Activated naive CD8-positive, alpha-beta T cell treated with anti-CD3 and anti-CD28 coated beads, Interleukin-2, amount 10 ng/mL, durations not matched to agents 7 days and 5 days (primary cell): ENCODE measurements at regions not wholly inside any gene's neighbourhood (a gene's known extent, or its start where the extent isn't known, plus 50 kb on each side); places are given as distances from the start of the nearest gene placed in this dataset.
"Not testable (repeated sequence)": the region's sequence is repeated elsewhere in the genome, so short reads cannot be mapped to it uniquely, and the experiment has no call there.

Source experiments
- ATAC-seq: fragments of 150-1000 bp; cut with Tn5 transposase; one replicate; pipeline ENCODE4 v1.10.0; 2021; ENCODE audit warnings: low read depth, moderate library complexity
- POLR2A ChIA-PET: fragments of 350-600 bp; sonication (Branson Sonifier 250); formaldehyde crosslinking; loops from one replicate; lab custom pipeline; 2021; ENCODE audit warnings: antibody characterized with exemption; lab: Charles Lee
- DNase-seq: peaks from one replicate; pipeline ENCODE4 v3.0.0; 2021
- H3K27ac Mint-ChIP-seq: one replicate; pipeline ENCODE4 v1.8.0; 2022; ENCODE audit warnings: mild to moderate bottlenecking, mixed read lengths
- H3K27me3 Mint-ChIP-seq: one replicate; pipeline ENCODE4 v1.8.0; 2022; ENCODE audit warnings: mild to moderate bottlenecking, moderate library complexity, mixed read lengths
- H3K36me3 Mint-ChIP-seq: one replicate; pipeline ENCODE4 v1.8.0; 2021; ENCODE audit warnings: mild to moderate bottlenecking, mixed read lengths
- H3K4me1 Mint-ChIP-seq: one replicate; pipeline ENCODE4 v1.8.0; 2021; ENCODE audit warnings: mixed read lengths
- H3K4me3 Mint-ChIP-seq: one replicate; pipeline ENCODE4 v1.8.0; 2022; ENCODE audit warnings: mild to moderate bottlenecking, moderate library complexity, mixed read lengths
- H3K9me3 Mint-ChIP-seq: one replicate; pipeline ENCODE4 v1.8.0; 2021; ENCODE audit warnings: mixed read lengths

DNA sequence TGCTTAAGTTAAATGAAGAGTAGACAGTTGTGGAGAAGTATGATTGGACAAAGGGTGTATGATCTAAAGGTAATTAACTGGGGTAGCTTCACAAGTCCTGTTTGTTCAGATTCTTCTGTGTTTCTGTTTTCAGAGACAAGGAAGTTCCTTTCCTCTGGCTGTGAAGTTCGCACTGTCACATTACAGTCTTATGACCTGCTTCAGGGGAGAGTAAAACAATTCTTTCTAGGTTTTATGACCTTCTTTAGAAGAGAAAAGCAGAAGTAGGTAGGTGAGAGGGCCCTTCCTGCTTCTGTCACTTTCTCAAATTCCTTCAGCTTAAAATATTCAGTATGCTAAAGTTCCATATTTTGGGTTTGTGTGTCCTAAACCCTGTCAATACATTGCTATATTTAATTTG is 211.9 kb downstream of the SOX3 start:
- POLR2A ChIA-PET, result no interaction called here

DNA sequence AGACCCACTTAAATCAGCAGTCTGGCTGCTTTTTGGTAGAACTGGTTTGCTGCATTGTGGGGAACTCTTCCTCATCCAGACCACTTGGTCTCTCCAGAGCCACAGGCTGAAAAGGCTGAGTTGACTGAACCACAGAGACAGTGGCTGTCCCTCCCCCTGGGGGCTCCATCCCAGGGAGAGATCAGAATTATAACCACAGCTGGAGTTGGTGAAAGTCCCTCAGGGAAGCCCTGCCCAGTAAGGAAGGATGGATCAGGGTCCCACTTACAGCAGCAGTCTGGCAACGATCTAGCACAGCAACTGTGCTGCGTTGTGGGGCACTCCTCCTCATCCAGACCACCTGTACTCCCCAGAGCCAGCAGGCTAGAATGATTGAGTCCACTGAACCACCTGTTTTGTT is 212.7 kb downstream of the SOX3 start:
- DNase-seq, result no peak
- Mint-ChIP-seq H3K9me3 (no peaks in the 10 kb centered on the region), H3K4me3 (no peak overlapping the region), H3K27me3 (no peaks in the 10 kb centered on the region), H3K4me1 (no peaks in the 10 kb centered on the region), H3K27ac (no peak overlapping the region), H3K36me3 (no peaks in the 10 kb centered on the region)
- POLR2A ChIA-PET, result no interaction called here
- no peak for ATAC-seq

More for the DNA sequence above, 211.9 kb downstream of the SOX3 start:
- ATAC-seq, result no peak
- Mint-ChIP-seq H3K36me3 (no peaks in the 10 kb centered on the region), H3K9me3 (no peaks in the 10 kb centered on the region), H3K4me3 (no peak overlapping the region), H3K27me3 (no peaks in the 10 kb centered on the region), H3K4me1 (no peaks in the 10 kb centered on the region), H3K27ac (no peak overlapping the region)
- no peak for DNase-seq

DNA sequence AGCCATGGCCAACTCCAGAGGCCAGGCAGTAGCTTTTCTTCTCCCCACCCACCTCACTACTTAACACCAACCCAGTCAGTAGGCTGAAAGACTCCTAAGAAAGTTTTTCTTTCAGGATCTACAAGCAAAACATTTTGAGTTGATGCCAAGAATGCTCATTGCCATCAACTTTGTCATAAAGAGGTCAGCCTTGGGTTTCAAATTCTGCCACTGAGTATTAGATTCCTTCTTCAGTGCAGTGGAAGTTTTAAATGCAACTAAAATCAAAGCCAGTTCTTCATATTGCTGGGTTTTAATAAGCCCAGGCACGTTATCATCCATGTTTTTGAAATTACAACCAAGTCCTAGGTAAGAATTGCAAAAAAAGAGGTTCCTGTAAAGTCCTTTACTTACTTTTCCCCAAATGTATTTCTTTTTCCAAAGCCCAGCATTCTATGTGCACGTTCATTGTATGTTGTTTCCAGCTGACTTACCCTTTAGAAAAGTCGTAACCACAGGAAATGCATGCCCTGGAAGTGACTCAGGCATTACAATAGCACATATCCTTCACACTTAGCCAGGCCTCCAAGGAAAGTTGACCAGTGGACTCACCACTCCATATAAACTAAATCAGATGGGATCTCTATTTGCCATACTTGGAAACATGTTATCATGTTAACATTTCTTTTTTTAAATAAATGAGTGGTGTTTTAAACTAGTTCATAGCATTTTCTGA is 229.9 kb downstream of the SOX3 start:
- H3K27ac Mint-ChIP-seq, result no peak overlapping the region
- ATAC-seq, result no peak
- no peaks in the 10 kb centered on the region for H3K9me3 Mint-ChIP-seq
- no peaks in the 10 kb centered on the region for H3K27me3 Mint-ChIP-seq
- H3K4me1 Mint-ChIP-seq, result no peaks in the 10 kb centered on the region
- no peak for DNase-seq
- H3K4me3 Mint-ChIP-seq, result no peak overlapping the region
- H3K36me3 Mint-ChIP-seq, result no peaks in the 10 kb centered on the region
- POLR2A ChIA-PET, result no interaction called here

DNA sequence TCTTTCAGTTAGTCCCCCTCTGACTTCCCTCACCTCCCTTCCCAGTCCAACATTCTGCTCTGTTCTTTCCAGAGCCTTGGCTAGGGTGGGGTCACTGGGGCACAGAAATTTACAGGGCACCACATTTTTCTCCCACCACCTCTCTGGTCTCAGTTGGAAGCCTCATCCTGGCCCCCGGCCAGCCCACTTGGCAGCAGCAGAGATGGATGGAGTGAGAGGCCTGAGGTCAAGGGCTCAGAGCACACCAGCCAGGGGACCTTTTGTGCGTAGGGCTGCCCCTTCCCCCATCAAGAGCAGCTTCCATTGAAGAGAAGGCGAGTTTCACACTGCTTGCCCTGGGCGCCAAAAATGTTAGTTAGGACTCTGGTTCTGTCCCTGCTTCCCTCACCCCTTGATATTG is 230.9 kb downstream of the SOX3 start:
- H3K27me3 Mint-ChIP-seq, result no peaks in the 10 kb centered on the region
- H3K4me1 Mint-ChIP-seq, result no peaks in the 10 kb centered on the region
- H3K9me3 Mint-ChIP-seq, result no peaks in the 10 kb centered on the region
- POLR2A ChIA-PET, result no interaction called here
- H3K4me3 Mint-ChIP-seq, result no peak overlapping the region
- no peak for ATAC-seq
- no peak overlapping the region for H3K27ac Mint-ChIP-seq
- H3K36me3 Mint-ChIP-seq, result no peaks in the 10 kb centered on the region
- no peak for DNase-seq

DNA sequence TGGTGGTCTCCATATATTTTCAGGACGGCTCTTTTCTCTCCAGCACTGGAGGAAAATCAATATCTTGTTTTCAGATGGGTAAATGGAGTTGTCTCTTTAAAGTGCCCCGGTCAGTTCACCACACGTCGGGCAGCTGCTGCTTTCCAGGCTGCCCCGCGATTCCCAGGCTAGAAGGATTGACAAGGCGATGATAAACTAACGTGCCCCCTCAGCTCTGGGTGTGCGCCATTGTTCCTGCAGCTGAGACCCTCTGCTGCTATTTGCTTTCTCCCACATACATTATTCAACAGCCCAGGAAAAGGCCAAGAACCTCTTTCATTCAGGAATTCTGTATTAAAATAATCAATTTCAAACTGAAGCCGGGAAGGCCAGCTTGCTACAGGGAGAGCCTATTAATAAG is 254.5 kb downstream of the SOX3 start:
- no peaks in the 10 kb centered on the region for H3K36me3 Mint-ChIP-seq
- ATAC-seq (no peak), DNase-seq (no peak)
- H3K9me3 Mint-ChIP-seq, result no peaks in the 10 kb centered on the region
- H3K4me1 Mint-ChIP-seq, result no peaks in the 10 kb centered on the region
- H3K4me3 Mint-ChIP-seq, result no peak overlapping the region
- no peaks in the 10 kb centered on the region for H3K27me3 Mint-ChIP-seq
- POLR2A ChIA-PET, result interaction anchor here (0.5 kb wide), 1 partner anchor 1575 kb away, joined by 4 read pairs; no protein-coding TSS in a partner anchor
- no peak overlapping the region for H3K27ac Mint-ChIP-seq

DNA sequence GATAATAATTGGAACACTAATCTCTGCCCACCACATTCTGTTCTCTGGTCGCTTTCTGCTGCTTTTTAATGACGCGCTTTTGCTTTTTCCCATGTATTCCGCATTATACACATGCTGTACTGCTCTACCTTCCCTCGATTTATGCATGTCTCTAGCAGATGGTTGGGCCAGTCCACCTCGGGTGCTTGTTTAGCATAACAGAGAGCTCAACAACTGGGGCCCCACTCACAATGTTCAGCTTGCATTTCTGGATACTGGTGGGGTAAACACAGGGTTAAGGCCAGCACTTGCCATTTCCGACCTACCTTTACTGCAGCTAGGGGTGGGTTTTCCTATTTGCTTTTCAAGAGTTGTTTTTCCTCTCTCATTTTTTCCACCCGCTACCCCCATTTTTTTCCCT is 255.8 kb downstream of the SOX3 start:
- H3K36me3 Mint-ChIP-seq, result no peaks in the 10 kb centered on the region
- H3K27me3 Mint-ChIP-seq, result no peaks in the 10 kb centered on the region
- no peak overlapping the region for H3K27ac Mint-ChIP-seq
- H3K9me3 Mint-ChIP-seq, result no peaks in the 10 kb centered on the region
- POLR2A ChIA-PET, result no interaction called here
- H3K4me3 Mint-ChIP-seq, result no peak overlapping the region
- DNase-seq (no peak), ATAC-seq (no peak)
- no peaks in the 10 kb centered on the region for H3K4me1 Mint-ChIP-seq

DNA sequence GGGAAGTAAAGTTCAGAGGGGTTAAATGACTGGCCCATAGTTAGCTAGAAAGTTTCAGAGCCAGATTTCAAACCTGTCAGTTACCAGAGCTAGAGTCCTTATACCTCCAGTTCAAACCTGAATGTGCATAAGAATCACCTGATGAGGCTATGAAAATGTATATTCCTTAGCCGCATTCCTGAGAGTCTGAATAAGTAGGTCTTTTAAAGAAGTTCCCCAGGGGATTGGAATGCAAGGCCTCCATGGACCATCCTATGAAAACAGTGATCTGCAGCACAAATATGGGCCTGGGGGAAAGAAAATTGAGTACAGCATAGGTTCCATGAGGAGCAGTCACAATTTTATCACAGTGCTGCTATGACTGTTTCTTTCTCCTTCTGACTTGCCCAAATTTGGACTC is 263.9 kb upstream of the CXorf66 start:
- POLR2A ChIA-PET, result no interaction called here
- no peak overlapping the region for H3K4me3 Mint-ChIP-seq
- DNase-seq (no peak), ATAC-seq (no peak)
- no peaks in the 10 kb centered on the region for H3K27me3 Mint-ChIP-seq
- no peak overlapping the region for H3K27ac Mint-ChIP-seq
- H3K36me3 Mint-ChIP-seq, result no peaks in the 10 kb centered on the region
- no peaks in the 10 kb centered on the region for H3K4me1 Mint-ChIP-seq
- no peaks in the 10 kb centered on the region for H3K9me3 Mint-ChIP-seq

DNA sequence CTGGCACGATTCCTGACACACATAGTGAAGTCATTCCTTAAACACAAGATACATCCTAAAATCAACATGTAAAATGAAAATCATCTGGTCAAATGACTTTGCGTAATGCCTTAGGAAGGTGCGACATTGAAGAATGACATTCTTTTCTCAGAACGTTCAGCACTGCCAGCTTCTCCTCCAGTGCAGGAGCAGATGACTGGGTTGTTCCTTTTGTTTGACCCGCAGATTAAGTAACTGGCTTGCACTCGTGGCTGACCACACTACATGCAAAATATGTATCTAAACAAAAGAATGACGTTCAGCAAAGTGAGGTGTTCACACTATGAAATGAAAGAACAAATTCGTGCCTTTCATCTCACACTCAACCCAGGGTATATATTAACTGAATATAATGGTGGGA is 260.7 kb upstream of the CXorf66 start:
- ATAC-seq, H3K27ac Mint-ChIP-seq, H3K36me3 Mint-ChIP-seq, DNase-seq, H3K27me3 Mint-ChIP-seq, H3K9me3 Mint-ChIP-seq, POLR2A ChIA-PET, H3K4me1 Mint-ChIP-seq, H3K4me3 Mint-ChIP-seq: not testable (repeated sequence)

DNA sequence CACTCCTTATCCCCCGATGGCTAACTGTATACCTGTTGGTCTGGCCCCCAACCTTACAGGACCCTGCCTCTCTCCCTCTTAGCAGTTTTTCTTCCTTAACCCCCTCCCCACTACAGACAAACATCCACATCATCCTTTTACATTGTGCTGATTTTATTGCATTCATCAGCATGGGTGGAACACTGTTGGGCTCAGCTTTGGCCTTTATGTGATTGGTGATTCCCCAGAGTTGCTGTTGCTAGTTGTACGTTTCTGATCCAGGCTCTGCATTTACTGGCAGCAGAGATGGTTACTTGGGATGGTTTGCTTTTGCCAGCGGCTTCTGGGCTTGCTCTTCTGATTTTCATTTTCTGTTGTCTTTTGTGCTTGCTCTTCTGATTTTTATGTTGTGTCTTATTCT is 250.6 kb upstream of the CXorf66 start:
- H3K9me3 Mint-ChIP-seq, POLR2A ChIA-PET, H3K27ac Mint-ChIP-seq: not testable (repeated sequence)

DNA sequence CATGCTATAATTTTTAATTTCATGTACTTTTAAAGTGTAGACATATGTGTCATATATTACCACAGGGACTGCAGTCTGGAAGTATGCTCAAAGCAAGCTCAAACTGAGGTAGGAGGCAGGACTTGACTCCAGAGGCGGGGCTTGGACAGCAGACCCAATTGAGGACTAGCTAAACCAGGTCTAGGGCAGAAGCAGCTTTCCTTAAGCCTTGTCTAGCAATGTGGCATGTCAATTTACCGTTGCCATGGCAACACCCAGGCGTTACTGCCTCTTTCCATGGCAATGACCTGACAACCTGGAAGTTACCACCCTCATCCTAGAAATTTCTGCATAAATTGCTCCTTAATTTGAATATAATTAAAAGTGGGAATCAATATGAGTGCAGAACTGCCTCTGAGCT is 249.2 kb upstream of the CXorf66 start:
- H3K4me1 Mint-ChIP-seq, POLR2A ChIA-PET, H3K36me3 Mint-ChIP-seq, H3K27me3 Mint-ChIP-seq, H3K4me3 Mint-ChIP-seq, ATAC-seq, DNase-seq, H3K27ac Mint-ChIP-seq, H3K9me3 Mint-ChIP-seq: not testable (repeated sequence)

More for the DNA sequence above, 250.6 kb upstream of the CXorf66 start:
- not testable (repeated sequence) for ATAC-seq, H3K36me3 Mint-ChIP-seq, H3K27me3 Mint-ChIP-seq, H3K4me1 Mint-ChIP-seq, DNase-seq, H3K4me3 Mint-ChIP-seq

DNA sequence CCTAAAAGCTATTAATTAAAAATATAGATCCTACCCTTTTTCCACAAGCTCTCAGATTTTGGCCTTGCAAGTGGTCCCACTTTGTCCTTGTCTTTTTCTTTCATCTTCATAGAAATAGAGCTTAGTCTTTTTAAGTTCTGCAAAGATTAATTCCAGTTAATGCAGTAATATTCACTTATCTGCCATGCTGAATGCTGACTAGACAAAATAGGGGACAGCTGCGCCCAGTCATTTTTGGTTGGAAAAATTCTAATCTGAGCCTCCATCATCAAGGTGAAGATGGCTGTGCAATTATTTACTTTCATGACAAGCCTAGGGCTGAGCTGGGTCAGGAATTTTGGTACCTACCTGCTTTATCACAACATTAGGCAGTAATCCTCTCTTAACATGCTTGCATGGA is 241.3 kb upstream of the CXorf66 start:
- Mint-ChIP-seq H3K27me3 (no peaks in the 10 kb centered on the region), H3K36me3 (no peaks in the 10 kb centered on the region), H3K4me3 (no peak overlapping the region), H3K27ac (no peak overlapping the region), H3K4me1 (no peaks in the 10 kb centered on the region), H3K9me3 (no peaks in the 10 kb centered on the region)
- no peak for DNase-seq
- POLR2A ChIA-PET, result no interaction called here
- no peak for ATAC-seq

DNA sequence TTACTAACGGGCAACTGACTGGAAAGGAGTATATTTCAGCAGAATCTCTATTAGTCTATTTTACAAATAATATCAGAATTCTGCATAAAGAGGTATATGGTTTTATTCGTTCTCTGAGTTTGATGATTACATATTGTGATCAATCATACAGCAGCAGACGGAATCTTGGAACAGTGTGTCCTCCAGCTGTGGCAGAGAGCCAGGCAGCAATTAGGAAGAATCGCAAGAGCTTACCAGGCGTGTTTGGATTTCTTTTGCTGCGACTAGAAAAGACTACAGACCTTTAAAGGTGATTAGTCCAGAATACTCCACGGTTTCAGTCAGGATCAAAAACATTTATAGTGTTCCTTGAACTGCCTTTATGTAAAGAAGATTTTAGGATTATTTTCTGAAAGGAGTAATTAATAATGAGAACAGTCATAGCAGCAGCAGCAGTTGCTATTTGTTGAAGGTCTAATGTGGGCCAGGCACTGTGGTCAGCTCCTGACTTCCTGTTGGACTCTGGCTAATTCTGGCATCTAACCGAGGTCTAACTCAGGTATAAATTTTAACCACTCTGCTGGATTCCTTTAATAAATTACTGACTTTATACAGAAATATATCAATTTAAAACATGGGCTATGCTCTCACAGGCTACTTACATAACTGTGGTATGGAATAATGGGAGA is 225.3 kb upstream of the CXorf66 start:
- no peaks in the 10 kb centered on the region for H3K4me1 Mint-ChIP-seq
- H3K27ac Mint-ChIP-seq, result no peak overlapping the region
- no peak overlapping the region for H3K4me3 Mint-ChIP-seq
- ATAC-seq (no peak), DNase-seq (no peak)
- POLR2A ChIA-PET, result no interaction called here
- H3K36me3 Mint-ChIP-seq, result no peaks in the 10 kb centered on the region
- no peaks in the 10 kb centered on the region for H3K27me3 Mint-ChIP-seq
- no peaks in the 10 kb centered on the region for H3K9me3 Mint-ChIP-seq

DNA sequence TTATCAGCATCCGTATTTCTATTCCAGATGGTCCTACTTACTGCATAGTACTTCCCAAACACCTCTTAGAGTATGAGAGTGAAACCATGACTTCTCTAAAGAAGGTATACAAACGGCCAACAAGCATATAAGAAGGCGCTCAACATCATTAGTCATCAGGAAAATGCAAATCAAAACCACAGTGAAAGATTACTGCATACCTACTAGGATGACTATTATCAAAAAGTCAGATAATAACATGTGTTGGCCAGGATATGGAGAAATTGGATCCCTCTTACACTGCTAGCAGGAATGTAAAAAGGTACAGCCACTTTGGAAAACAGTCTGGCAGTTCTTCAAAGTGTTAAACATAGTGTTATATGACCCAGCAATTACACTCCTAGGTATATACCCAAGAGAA is 215.3 kb upstream of the CXorf66 start:
- POLR2A ChIA-PET, result no interaction called here
- DNase-seq (no peak), ATAC-seq (no peak)
- Mint-ChIP-seq H3K4me3 (no peak overlapping the region), H3K27ac (no peak overlapping the region), H3K9me3 (no peaks in the 10 kb centered on the region), H3K4me1 (no peaks in the 10 kb centered on the region), H3K27me3 (no peaks in the 10 kb centered on the region), H3K36me3 (no peaks in the 10 kb centered on the region)

DNA sequence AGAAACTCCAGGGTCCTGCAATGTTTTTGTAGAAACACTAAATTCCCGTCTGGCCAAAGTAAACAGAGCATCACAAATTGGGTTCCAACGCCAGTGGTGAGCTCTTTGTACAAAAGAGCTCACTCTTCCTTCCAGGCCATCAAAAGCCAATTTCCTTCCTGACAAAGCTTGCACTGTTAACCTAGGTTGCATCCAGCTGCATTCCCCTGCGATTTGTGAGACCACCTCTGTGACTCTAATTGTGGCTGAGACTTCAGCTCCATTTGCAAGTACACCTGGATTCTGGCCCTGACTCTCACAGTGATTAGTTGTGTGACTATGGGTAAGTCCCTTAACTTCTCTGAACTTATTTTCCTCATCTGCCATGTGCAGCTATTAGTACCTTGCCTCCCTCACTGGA is 212.5 kb upstream of the CXorf66 start:
- H3K36me3 Mint-ChIP-seq, result no peaks in the 10 kb centered on the region
- H3K4me1 Mint-ChIP-seq, result no peaks in the 10 kb centered on the region
- DNase-seq (no peak), ATAC-seq (no peak)
- POLR2A ChIA-PET, result no interaction called here
- no peaks in the 10 kb centered on the region for H3K9me3 Mint-ChIP-seq
- no peak overlapping the region for H3K27ac Mint-ChIP-seq
- H3K27me3 Mint-ChIP-seq, result no peaks in the 10 kb centered on the region
- no peak overlapping the region for H3K4me3 Mint-ChIP-seq
